Omental fat pad (tissue), 3 donors: ENCODE measurements at regions not wholly inside any gene's neighbourhood (a gene's known extent, or its start where the extent isn't known, plus 50 kb on each side); places are given as distances from the start of the nearest gene placed in this dataset.

ENCODE experiments used
- ATAC-seq: fragments of 150-250 bp; one replicate; pipeline ENCODE4 v1.9.1; 2016; ENCODE audit warnings: mild to moderate bottlenecking, moderate library complexity; ENCODE audit not compliant: low FRiP score
- DNase-seq: peaks from one replicate; pipeline ENCODE4 v3.0.0-alpha.2; 2019; ENCODE audit warnings: low spot score
- CTCF ChIP-seq, 3 donors: fragments of 450-650 bp; IDR thresholded peaks; one replicate each; pipeline ENCODE4 v1.5.1; 2016 to 2017; ENCODE audit warnings: antibody characterized with exemption in 3 of 3, mild to moderate bottlenecking in 3 of 3, moderate library complexity in 2 of 3

- no peak for DNase-seq
- ATAC-seq = no peak
- no peak for TF ChIP-seq CTCF (IDR thresholded peaks at IDR 0.05)
These were observed 105.1 kb upstream of the MXRA5 start for GRCh38 chrX:3451571-3451970.

- TF ChIP-seq CTCF (IDR thresholded peaks at IDR 0.05) = no peak
- ATAC-seq (peak; percentile 60), DNase-seq (no peak)
These were observed 104.6 kb upstream of the MXRA5 start for GRCh38 chrX:3450881-3451570.

GRCh38 chrX:3449287-3449686 is 102.8 kb upstream of the MXRA5 start:
- no peak for TF ChIP-seq CTCF (IDR thresholded peaks at IDR 0.05)
- no peak for DNase-seq
- peak; percentile 82 for ATAC-seq

GRCh38 chrX:3448563-3448962 is 102.1 kb upstream of the MXRA5 start:
- no peak for TF ChIP-seq CTCF (IDR thresholded peaks at IDR 0.05)
- no peak for DNase-seq
- no peak for ATAC-seq

GRCh38 chrX:3445806-3446490 is 99.5 kb upstream of the MXRA5 start:
- ATAC-seq (no peak), DNase-seq (no peak)
- no peak for TF ChIP-seq CTCF (IDR thresholded peaks at IDR 0.05)

GRCh38 chrX:3443184-3443583 is 96.7 kb upstream of the MXRA5 start:
- no peak for DNase-seq
- no peak for ATAC-seq
- no peak for TF ChIP-seq CTCF (IDR thresholded peaks at IDR 0.05)

GRCh38 chrX:3442691-3443090 is 96.2 kb upstream of the MXRA5 start:
- DNase-seq (no peak), ATAC-seq (no peak)
- no peak for TF ChIP-seq CTCF (IDR thresholded peaks at IDR 0.05)
